ENCODE measurements at regions not wholly inside any gene's neighbourhood (a gene's known extent, or its start where the extent isn't known, plus 50 kb on each side); places are given as distances from the start of the nearest gene placed in this dataset.
"Not testable (repeated sequence)": the region's sequence is repeated elsewhere in the genome, so short reads cannot be mapped to it uniquely, and the experiment has no call there.

DNA sequence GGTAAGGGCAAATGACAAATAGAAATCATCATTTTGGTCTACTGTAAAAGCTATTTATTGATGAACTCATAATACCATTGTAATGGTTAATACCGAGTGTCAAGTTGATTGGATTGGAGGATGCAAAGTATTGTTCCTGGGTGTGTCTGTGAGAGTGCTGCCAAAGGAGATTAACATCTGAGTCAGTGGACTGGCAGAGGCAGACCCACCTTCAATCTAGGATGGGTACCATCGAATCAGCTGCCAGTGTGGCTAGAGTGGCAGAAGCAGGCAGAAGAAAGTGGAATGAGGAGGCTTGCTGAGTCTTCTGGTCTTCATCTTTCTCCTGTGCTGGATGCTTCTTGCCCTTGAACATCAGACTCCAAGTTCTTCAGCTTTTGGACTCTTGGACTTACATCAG is 2092.2 kb upstream of the RAG2 start:
- TF ChIP-seq, protein P1, sequence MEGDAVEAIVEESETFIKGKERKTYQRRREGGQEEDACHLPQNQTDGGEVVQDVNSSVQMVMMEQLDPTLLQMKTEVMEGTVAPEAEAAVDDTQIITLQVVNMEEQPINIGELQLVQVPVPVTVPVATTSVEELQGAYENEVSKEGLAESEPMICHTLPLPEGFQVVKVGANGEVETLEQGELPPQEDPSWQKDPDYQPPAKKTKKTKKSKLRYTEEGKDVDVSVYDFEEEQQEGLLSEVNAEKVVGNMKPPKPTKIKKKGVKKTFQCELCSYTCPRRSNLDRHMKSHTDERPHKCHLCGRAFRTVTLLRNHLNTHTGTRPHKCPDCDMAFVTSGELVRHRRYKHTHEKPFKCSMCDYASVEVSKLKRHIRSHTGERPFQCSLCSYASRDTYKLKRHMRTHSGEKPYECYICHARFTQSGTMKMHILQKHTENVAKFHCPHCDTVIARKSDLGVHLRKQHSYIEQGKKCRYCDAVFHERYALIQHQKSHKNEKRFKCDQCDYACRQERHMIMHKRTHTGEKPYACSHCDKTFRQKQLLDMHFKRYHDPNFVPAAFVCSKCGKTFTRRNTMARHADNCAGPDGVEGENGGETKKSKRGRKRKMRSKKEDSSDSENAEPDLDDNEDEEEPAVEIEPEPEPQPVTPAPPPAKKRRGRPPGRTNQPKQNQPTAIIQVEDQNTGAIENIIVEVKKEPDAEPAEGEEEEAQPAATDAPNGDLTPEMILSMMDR (IDR thresholded peaks at IDR 0.05; ENCODE audit: poor library complexity, severe bottlenecking): not testable (repeated sequence)
- TF ChIP-seq EZH2 (IDR thresholded peaks at IDR 0.05; ENCODE audit: borderline replicate concordance, insufficient read depth, low read length, poor library complexity, severe bottlenecking); EP300 (conservative IDR thresholded peaks at IDR 0.05; ENCODE audit: poor library complexity, severe bottlenecking); REST (IDR thresholded peaks at IDR 0.05; ENCODE audit: borderline replicate concordance); TAF1 (IDR thresholded peaks at IDR 0.05; ENCODE audit: low read depth); MXI1 (conservative IDR thresholded peaks at IDR 0.05; ENCODE audit: poor library complexity, severe bottlenecking); POLR2AphosphoS5 (IDR thresholded peaks at IDR 0.05); SMC3 (conservative IDR thresholded peaks at IDR 0.05; ENCODE audit: poor library complexity); RAD21 (conservative IDR thresholded peaks at IDR 0.05): not testable (repeated sequence)
